ENCODE measurements at regions not wholly inside any gene's neighbourhood (a gene's known extent, or its start where the extent isn't known, plus 50 kb on each side); places are given as distances from the start of the nearest gene placed in this dataset.

- Mint-ChIP-seq H3K9me3 (ENCODE audit: unreplicated experiment) (peaks cover 3% of the 10 kb centered on the region), H3K27ac (ENCODE audit: unreplicated experiment) (no peak overlapping the region), H3K4me1 (ENCODE audit: unreplicated experiment) (peaks cover 2% of the 10 kb centered on the region), H3K36me3 (ENCODE audit: low read depth, unreplicated experiment) (no peaks in the 10 kb centered on the region), H3K27me3 (ENCODE audit: unreplicated experiment) (no peaks in the 10 kb centered on the region), H3K4me3 (ENCODE audit: unreplicated experiment) (no peak overlapping the region)
- no peak for DNase-seq (ENCODE audit: low spot score)
- no peak for TF ChIP-seq CTCF (IDR thresholded peaks at IDR 0.05; ENCODE audit: unreplicated experiment)
Measured at GRCh38 chr3:137958636-137959035, 51.3 kb upstream of the CLDN18 start.
